SU-DHL-6 (cell line): ENCODE measurements at regions not wholly inside any gene's neighbourhood (a gene's known extent, or its start where the extent isn't known, plus 50 kb on each side); places are given as distances from the start of the nearest gene placed in this dataset.

Experiments
- EZH2phosphoT487 ChIP-seq: fragments of 200-600 bp; sonication (generic), shearing (Covaris generic); conservative IDR thresholded peaks from 2 replicates; pipeline ENCODE4 v1.6.1; 2018; ENCODE audit warnings: mild to moderate bottlenecking, antibody characterized with exemption, low read length, moderate library complexity, mixed read lengths
- TF ChIP-seq, protein P1 (sequence below): fragments of 200-600 bp; sonication (generic); IDR thresholded peaks from one replicate; pipeline ENCODE4 v1.5.1; 2017; ENCODE audit warnings: antibody characterized with exemption, mild to moderate bottlenecking, low read length, moderate library complexity; ENCODE audit not compliant: insufficient read depth, poor library complexity, severe bottlenecking

DNA sequence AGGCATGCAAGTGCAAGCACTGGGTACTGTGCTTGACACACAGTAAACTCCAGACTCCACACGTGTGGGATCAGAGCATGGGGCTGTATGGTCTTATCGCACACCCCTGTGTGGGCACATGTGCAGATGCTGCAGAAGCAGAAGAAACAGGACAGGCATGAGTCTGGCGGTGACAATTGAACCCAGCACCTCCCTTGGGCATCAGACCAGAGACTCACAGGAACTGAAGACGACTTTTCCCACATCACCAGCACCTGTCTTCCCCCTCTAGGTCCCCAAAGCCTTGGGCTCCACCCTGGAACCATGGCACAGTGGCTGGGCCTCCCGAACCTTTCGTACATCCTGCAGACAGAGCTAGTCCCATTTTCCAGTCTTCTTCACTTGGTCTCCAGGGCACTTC, 126.4 kb upstream of the CDH5 start:
- TF ChIP-seq, protein P1, sequence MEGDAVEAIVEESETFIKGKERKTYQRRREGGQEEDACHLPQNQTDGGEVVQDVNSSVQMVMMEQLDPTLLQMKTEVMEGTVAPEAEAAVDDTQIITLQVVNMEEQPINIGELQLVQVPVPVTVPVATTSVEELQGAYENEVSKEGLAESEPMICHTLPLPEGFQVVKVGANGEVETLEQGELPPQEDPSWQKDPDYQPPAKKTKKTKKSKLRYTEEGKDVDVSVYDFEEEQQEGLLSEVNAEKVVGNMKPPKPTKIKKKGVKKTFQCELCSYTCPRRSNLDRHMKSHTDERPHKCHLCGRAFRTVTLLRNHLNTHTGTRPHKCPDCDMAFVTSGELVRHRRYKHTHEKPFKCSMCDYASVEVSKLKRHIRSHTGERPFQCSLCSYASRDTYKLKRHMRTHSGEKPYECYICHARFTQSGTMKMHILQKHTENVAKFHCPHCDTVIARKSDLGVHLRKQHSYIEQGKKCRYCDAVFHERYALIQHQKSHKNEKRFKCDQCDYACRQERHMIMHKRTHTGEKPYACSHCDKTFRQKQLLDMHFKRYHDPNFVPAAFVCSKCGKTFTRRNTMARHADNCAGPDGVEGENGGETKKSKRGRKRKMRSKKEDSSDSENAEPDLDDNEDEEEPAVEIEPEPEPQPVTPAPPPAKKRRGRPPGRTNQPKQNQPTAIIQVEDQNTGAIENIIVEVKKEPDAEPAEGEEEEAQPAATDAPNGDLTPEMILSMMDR, result no peak
- TF ChIP-seq EZH2phosphoT487, result no peak
